ENCODE measurements at regions not wholly inside any gene's neighbourhood (a gene's known extent, or its start where the extent isn't known, plus 50 kb on each side); places are given as distances from the start of the nearest gene placed in this dataset.
"Not testable (repeated sequence)": the region's sequence is repeated elsewhere in the genome, so short reads cannot be mapped to it uniquely, and the experiment has no call there.

GRCh38 chr3:6416049-6416661 is 444.8 kb upstream of the GRM7 start:
- CTCF ChIA-PET = no interaction called here
- Mint-ChIP-seq H3K4me3 (no peak overlapping the region), H3K9me3 (ENCODE audit: low read depth) (no peaks in the 10 kb centered on the region), H3K4me1 (no peaks in the 10 kb centered on the region), H3K36me3 (no peaks in the 10 kb centered on the region), H3K27me3 (no peaks in the 10 kb centered on the region), H3K27ac (no peak overlapping the region)
- no peak for DNase-seq
- ATAC-seq = no peak

GRCh38 chr3:6417174-6417573 is 443.7 kb upstream of the GRM7 start:
- no peak overlapping the region for H3K4me3 Mint-ChIP-seq
- H3K27ac Mint-ChIP-seq = no peak overlapping the region
- H3K36me3 Mint-ChIP-seq = no peaks in the 10 kb centered on the region
- DNase-seq (no peak), ATAC-seq (no peak)
- H3K9me3 Mint-ChIP-seq (ENCODE audit: low read depth) = no peaks in the 10 kb centered on the region
- CTCF ChIA-PET = no interaction called here
- no peaks in the 10 kb centered on the region for H3K4me1 Mint-ChIP-seq
- H3K27me3 Mint-ChIP-seq = no peaks in the 10 kb centered on the region

- Mint-ChIP-seq H3K4me1 (no peaks in the 10 kb centered on the region), H3K9me3 (ENCODE audit: low read depth) (peaks cover 4% of the 10 kb centered on the region), H3K4me3 (no peak overlapping the region), H3K36me3 (no peaks in the 10 kb centered on the region), H3K27me3 (no peaks in the 10 kb centered on the region), H3K27ac (no peak overlapping the region)
- DNase-seq (no peak), ATAC-seq (no peak)
- CTCF ChIA-PET = interaction anchor here (0.6 kb wide), 1 partner anchor 54 kb away, joined by 3 read pairs; no protein-coding TSS in a partner anchor
Observed at GRCh38 chr3:6418485-6418884, 442.4 kb upstream of the GRM7 start.

- H3K9me3 Mint-ChIP-seq (ENCODE audit: low read depth) = peaks cover 11% of the 10 kb centered on the region
- no peak for ATAC-seq
- H3K4me3 Mint-ChIP-seq = no peak overlapping the region
- no peaks in the 10 kb centered on the region for H3K4me1 Mint-ChIP-seq
- no peak for DNase-seq
- CTCF ChIA-PET = no interaction called here
- H3K27me3 Mint-ChIP-seq = no peaks in the 10 kb centered on the region
- H3K27ac Mint-ChIP-seq = no peak overlapping the region
- H3K36me3 Mint-ChIP-seq = peaks cover 1% of the 10 kb centered on the region
Observed at GRCh38 chr3:6421666-6422445, 439.1 kb upstream of the GRM7 start.

GRCh38 chr3:6425289-6425820 is 435.6 kb upstream of the GRM7 start:
- Mint-ChIP-seq H3K4me1 (no peaks in the 10 kb centered on the region), H3K9me3 (ENCODE audit: low read depth) (peaks cover 14% of the 10 kb centered on the region), H3K27ac (no peak overlapping the region), H3K36me3 (peaks cover 1% of the 10 kb centered on the region), H3K27me3 (no peaks in the 10 kb centered on the region), H3K4me3 (no peak overlapping the region)
- CTCF ChIA-PET = no interaction called here
- no peak for ATAC-seq
- no peak for DNase-seq

- not testable (repeated sequence) for H3K36me3 Mint-ChIP-seq
Observed at GRCh38 chr3:6428276-6428675, 432.6 kb upstream of the GRM7 start.

GRCh38 chr3:6435951-6436350 is 425.0 kb upstream of the GRM7 start:
- CTCF ChIA-PET = no interaction called here
- H3K27ac Mint-ChIP-seq = no peak overlapping the region
- ATAC-seq = no peak
- DNase-seq = no peak
- no peaks in the 10 kb centered on the region for H3K36me3 Mint-ChIP-seq
- H3K27me3 Mint-ChIP-seq = no peaks in the 10 kb centered on the region
- H3K4me1 Mint-ChIP-seq = no peaks in the 10 kb centered on the region
- peaks cover 6% of the 10 kb centered on the region for H3K9me3 Mint-ChIP-seq (ENCODE audit: low read depth)
- H3K4me3 Mint-ChIP-seq = no peak overlapping the region

More at GRCh38 chr3:6428276-6428675, 432.6 kb upstream of the GRM7 start:
- H3K27me3 Mint-ChIP-seq; CTCF ChIA-PET; DNase-seq; H3K9me3 Mint-ChIP-seq (ENCODE audit: low read depth); ATAC-seq; H3K4me3 Mint-ChIP-seq; H3K27ac Mint-ChIP-seq; H3K4me1 Mint-ChIP-seq: not testable (repeated sequence)

- H3K27me3 Mint-ChIP-seq = no peaks in the 10 kb centered on the region
- CTCF ChIA-PET = no interaction called here
- H3K27ac Mint-ChIP-seq = no peak overlapping the region
- H3K4me1 Mint-ChIP-seq = no peaks in the 10 kb centered on the region
- no peak overlapping the region for H3K4me3 Mint-ChIP-seq
- peaks cover 6% of the 10 kb centered on the region for H3K9me3 Mint-ChIP-seq (ENCODE audit: low read depth)
- ATAC-seq (no peak), DNase-seq (no peak)
- no peaks in the 10 kb centered on the region for H3K36me3 Mint-ChIP-seq
Observed at GRCh38 chr3:6437631-6438030, 423.3 kb upstream of the GRM7 start.

GRCh38 chr3:6438031-6438430 is 422.9 kb upstream of the GRM7 start:
- no peak for ATAC-seq
- CTCF ChIA-PET = no interaction called here

GRCh38 chr3:6439226-6439625 is 421.7 kb upstream of the GRM7 start:
- ATAC-seq = no peak
- CTCF ChIA-PET = no interaction called here
- Mint-ChIP-seq H3K27ac (no peak overlapping the region), H3K9me3 (ENCODE audit: low read depth) (peaks cover 1% of the 10 kb centered on the region), H3K4me3 (no peak overlapping the region), H3K27me3 (no peaks in the 10 kb centered on the region), H3K4me1 (no peaks in the 10 kb centered on the region), H3K36me3 (no peaks in the 10 kb centered on the region)
- no peak for DNase-seq

More at GRCh38 chr3:6438031-6438430, 422.9 kb upstream of the GRM7 start:
- DNase-seq = no peak
- Mint-ChIP-seq H3K27ac (no peak overlapping the region), H3K27me3 (no peaks in the 10 kb centered on the region), H3K4me1 (no peaks in the 10 kb centered on the region), H3K9me3 (ENCODE audit: low read depth) (peaks cover 6% of the 10 kb centered on the region), H3K36me3 (no peaks in the 10 kb centered on the region), H3K4me3 (no peak overlapping the region)

GRCh38 chr3:6439824-6440223 is 421.1 kb upstream of the GRM7 start:
- Mint-ChIP-seq H3K36me3 (no peaks in the 10 kb centered on the region), H3K4me1 (no peaks in the 10 kb centered on the region), H3K27me3 (no peaks in the 10 kb centered on the region), H3K9me3 (ENCODE audit: low read depth) (no peaks in the 10 kb centered on the region), H3K4me3 (no peak overlapping the region), H3K27ac (no peak overlapping the region)
- CTCF ChIA-PET = no interaction called here
- ATAC-seq = no peak
- no peak for DNase-seq

- H3K9me3 Mint-ChIP-seq (ENCODE audit: low read depth) = peaks cover 2% of the 10 kb centered on the region
- no peaks in the 10 kb centered on the region for H3K27me3 Mint-ChIP-seq
- H3K4me3 Mint-ChIP-seq = no peak overlapping the region
- CTCF ChIA-PET = no interaction called here
- ATAC-seq = no peak
- H3K27ac Mint-ChIP-seq = no peak overlapping the region
- H3K4me1 Mint-ChIP-seq = no peaks in the 10 kb centered on the region
- no peak for DNase-seq
- H3K36me3 Mint-ChIP-seq = no peaks in the 10 kb centered on the region
Observed at GRCh38 chr3:6444888-6445658, 415.8 kb upstream of the GRM7 start.

- Mint-ChIP-seq H3K27ac (no peak overlapping the region), H3K36me3 (no peaks in the 10 kb centered on the region), H3K27me3 (no peaks in the 10 kb centered on the region), H3K9me3 (ENCODE audit: low read depth) (peaks cover 2% of the 10 kb centered on the region), H3K4me1 (no peaks in the 10 kb centered on the region), H3K4me3 (no peak overlapping the region)
- DNase-seq (no peak), ATAC-seq (no peak)
- CTCF ChIA-PET = no interaction called here
Observed at GRCh38 chr3:6447166-6447801, 413.6 kb upstream of the GRM7 start.

Measured in activated CD8-positive, alpha-beta memory T cell treated with anti-CD3 and anti-CD28 coated beads, Interleukin-2, amount 10 ng/mL, durations not matched to agents 7 days and 5 days (primary cell).